ENCODE measurements at regions not wholly inside any gene's neighbourhood (a gene's known extent, or its start where the extent isn't known, plus 50 kb on each side); places are given as distances from the start of the nearest gene placed in this dataset.

DNA sequence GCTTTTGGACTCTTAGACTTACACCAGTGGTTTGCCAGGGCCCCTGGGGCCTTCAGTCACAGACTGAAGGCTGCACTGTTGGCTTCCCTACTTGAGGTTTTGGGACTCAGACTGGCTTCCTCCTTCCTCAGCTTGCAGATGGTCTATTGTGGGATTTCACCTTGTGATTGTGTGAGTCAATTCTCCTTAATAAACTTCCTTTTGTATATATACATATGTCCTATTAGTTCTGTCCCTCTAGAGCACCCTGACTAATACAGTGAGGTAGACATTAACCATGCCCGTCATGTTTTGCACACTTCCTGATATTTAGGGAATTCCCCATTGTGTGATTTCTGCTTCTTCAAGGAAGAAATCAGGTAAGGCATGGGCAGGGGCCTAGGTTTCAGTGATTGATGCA, 147.8 kb upstream of the CA10 start:
- TF ChIP-seq, protein P1, sequence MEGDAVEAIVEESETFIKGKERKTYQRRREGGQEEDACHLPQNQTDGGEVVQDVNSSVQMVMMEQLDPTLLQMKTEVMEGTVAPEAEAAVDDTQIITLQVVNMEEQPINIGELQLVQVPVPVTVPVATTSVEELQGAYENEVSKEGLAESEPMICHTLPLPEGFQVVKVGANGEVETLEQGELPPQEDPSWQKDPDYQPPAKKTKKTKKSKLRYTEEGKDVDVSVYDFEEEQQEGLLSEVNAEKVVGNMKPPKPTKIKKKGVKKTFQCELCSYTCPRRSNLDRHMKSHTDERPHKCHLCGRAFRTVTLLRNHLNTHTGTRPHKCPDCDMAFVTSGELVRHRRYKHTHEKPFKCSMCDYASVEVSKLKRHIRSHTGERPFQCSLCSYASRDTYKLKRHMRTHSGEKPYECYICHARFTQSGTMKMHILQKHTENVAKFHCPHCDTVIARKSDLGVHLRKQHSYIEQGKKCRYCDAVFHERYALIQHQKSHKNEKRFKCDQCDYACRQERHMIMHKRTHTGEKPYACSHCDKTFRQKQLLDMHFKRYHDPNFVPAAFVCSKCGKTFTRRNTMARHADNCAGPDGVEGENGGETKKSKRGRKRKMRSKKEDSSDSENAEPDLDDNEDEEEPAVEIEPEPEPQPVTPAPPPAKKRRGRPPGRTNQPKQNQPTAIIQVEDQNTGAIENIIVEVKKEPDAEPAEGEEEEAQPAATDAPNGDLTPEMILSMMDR (optimal IDR thresholded peaks at IDR 0.05 in 1 of 3, IDR thresholded peaks at IDR 0.05 in 1 of 3, conservative IDR thresholded peaks at IDR 0.05 in 1 of 3; ENCODE audit: extremely low read depth in 1 of 3, insufficient read depth in 2 of 3, low read length in 3 of 3) = no peak
- TF ChIP-seq EZH2 (IDR thresholded peaks at IDR 0.05; ENCODE audit: low read length) = no peak
